HG03571 (cell line): ENCODE measurements at regions not wholly inside any gene's neighbourhood (a gene's known extent, or its start where the extent isn't known, plus 50 kb on each side); places are given as distances from the start of the nearest gene placed in this dataset.
A peak's percentile ranks its signal among the peaks of the same experiment; 100 is the strongest.

Experiments
- ATAC-seq: cut with Tn5 transposase; IDR thresholded peaks from one replicate; pipeline ENCODE4 v1.9.1; 2021; ENCODE audit not compliant: unreplicated experiment

- no peak for ATAC-seq
Observed at GRCh38 chr6:44062771-44063560, 64.3 kb downstream of the MRPL14 start.

- ATAC-seq: no peak
Observed at GRCh38 chr6:44062105-44062770, 65.0 kb downstream of the MRPL14 start.

- no peak for ATAC-seq
Observed at GRCh38 chr6:44061375-44062104, 65.7 kb downstream of the MRPL14 start.

GRCh38 chr6:44060612-44061374, 66.5 kb downstream of the MRPL14 start:
- ATAC-seq: no peak

- no peak for ATAC-seq
Observed at GRCh38 chr6:44059359-44060346, 67.6 kb downstream of the MRPL14 start.

GRCh38 chr6:44058617-44059358, 68.5 kb downstream of the MRPL14 start:
- ATAC-seq: peak; percentile 46

- no peak for ATAC-seq
Observed at GRCh38 chr6:44057931-44058616, 69.2 kb downstream of the MRPL14 start.

GRCh38 chr6:44057238-44057930, 69.9 kb downstream of the MRPL14 start:
- ATAC-seq: no peak

GRCh38 chr6:44056392-44057237, 70.6 kb downstream of the MRPL14 start:
- no peak for ATAC-seq

GRCh38 chr6:44054721-44055559, 72.3 kb downstream of the MRPL14 start:
- no peak for ATAC-seq

GRCh38 chr6:44053760-44054556, 73.3 kb downstream of the MRPL14 start:
- no peak for ATAC-seq

GRCh38 chr6:44053106-44053756, 74.0 kb downstream of the MRPL14 start:
- ATAC-seq: no peak

- ATAC-seq: no peak
Observed at GRCh38 chr6:44052419-44053023, 74.7 kb downstream of the MRPL14 start.

GRCh38 chr6:44051515-44051914, 75.7 kb downstream of the MRPL14 start:
- no peak for ATAC-seq
